ENCODE measurements at regions not wholly inside any gene's neighbourhood (a gene's known extent, or its start where the extent isn't known, plus 50 kb on each side); places are given as distances from the start of the nearest gene placed in this dataset.

DNA sequence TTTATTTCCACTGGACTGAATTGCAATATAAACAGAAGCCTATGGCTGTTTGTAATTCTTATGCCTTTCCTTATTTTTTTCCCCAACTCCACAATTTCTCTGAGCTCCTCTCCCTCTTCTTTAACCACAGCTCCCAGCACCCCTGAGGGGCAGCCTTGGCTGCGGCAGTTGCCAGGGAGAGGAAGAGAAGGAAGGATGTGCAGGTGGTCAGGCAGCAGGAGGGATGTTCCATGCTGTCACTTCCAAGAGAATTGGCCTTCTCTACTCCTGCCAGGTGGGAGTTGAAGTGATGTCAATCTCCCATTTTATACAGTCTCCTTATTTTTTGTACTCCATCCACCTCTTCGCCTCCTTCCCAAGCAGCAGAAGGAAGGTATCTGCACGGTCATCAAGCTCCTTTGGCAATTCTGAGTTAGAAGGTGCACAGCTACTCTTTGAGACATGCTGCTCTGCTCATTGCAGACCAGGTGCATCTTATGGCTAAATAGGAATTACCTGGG lies 343.3 kb upstream of the RPS6KA3 start:
- intact Hi-C loops (cut with micrococcal nuclease): no loop called here
- Histone ChIP-seq H4K20me1 (replicated peaks; ENCODE audit: control insufficient read depth, insufficient read depth, low read length) (no peaks in the 10 kb centered on the region), H3K4me1 (replicated peaks in 1 of 2; ENCODE audit: control insufficient read depth in 2 of 2, insufficient read depth in 2 of 2, low read length in 2 of 2) (no peaks in the 10 kb centered on the region), H3K9ac (ENCODE audit: insufficient read depth in 1 of 2, low read depth in 2 of 2, low read length in 2 of 2) (no peak overlapping the region), H3K9me3 (replicated peaks; ENCODE audit: control insufficient read depth, insufficient read depth, low read depth, low read length) (no peaks in the 10 kb centered on the region), H3K9me1 (ENCODE audit: control insufficient read depth, insufficient read depth, low read length) (no peaks in the 10 kb centered on the region), H3K27ac (ENCODE audit: extremely low read depth, low read depth, low read length) (no peak overlapping the region), H2AFZ (ENCODE audit: low read depth, low read length) (no peak overlapping the region), H3K36me3 (ENCODE audit: control insufficient read depth, insufficient read depth, low read length) (no peaks in the 10 kb centered on the region), H3K4me3 (no peak overlapping the region), H3K79me2 (ENCODE audit: control insufficient read depth, insufficient read depth, low read length) (no peaks in the 10 kb centered on the region), H3K4me2 (ENCODE audit: insufficient read depth, low read length) (no peak overlapping the region), H3K27me3 (ENCODE audit: control insufficient read depth in 2 of 2, insufficient read depth in 2 of 2, low read length in 2 of 2) (no peaks in the 10 kb centered on the region)
- ChIA-PET POLR2A (no interaction called here), CTCF (ENCODE audit: low intra/inter-chr PET ratio) (no interaction called here)
- WGBS (ENCODE audit: insufficient coverage, low coverage, missing lambda C conversion rate): 0% methylated on average over 3 of the region's 3 CpGs
- in situ Hi-C loops (cut with MboI): no loop called here
- no TSS peak for BruUV-seq (replicated peaks)
- FAIRE-seq (no peak), ATAC-seq (no peak), DNase-seq (ENCODE audit: extremely low read depth in 1 of 4, low spot score in 3 of 4) (no peak)
- TF ChIP-seq BRD9 (IDR thresholded peaks at IDR 0.05; ENCODE audit: low read depth, partially characterized antibody) (no peak), ZBTB17 (CRISPR knock-in tag; IDR thresholded peaks at IDR 0.05) (no peak), TGIF2 (CRISPR knock-in tag; IDR thresholded peaks at IDR 0.05) (no peak), NFYB (IDR thresholded peaks at IDR 0.05; ENCODE audit: extremely low read depth, insufficient read length) (no peak), BCOR (IDR thresholded peaks at IDR 0.05) (no peak), FOXJ3 (CRISPR knock-in tag; IDR thresholded peaks at IDR 0.05) (no peak), KAT8 (IDR thresholded peaks at IDR 0.05; ENCODE audit: low read depth) (no peak), EGR1 (conservative IDR thresholded peaks at IDR 0.05) (no peak)
- TF ChIP-seq, protein P1, sequence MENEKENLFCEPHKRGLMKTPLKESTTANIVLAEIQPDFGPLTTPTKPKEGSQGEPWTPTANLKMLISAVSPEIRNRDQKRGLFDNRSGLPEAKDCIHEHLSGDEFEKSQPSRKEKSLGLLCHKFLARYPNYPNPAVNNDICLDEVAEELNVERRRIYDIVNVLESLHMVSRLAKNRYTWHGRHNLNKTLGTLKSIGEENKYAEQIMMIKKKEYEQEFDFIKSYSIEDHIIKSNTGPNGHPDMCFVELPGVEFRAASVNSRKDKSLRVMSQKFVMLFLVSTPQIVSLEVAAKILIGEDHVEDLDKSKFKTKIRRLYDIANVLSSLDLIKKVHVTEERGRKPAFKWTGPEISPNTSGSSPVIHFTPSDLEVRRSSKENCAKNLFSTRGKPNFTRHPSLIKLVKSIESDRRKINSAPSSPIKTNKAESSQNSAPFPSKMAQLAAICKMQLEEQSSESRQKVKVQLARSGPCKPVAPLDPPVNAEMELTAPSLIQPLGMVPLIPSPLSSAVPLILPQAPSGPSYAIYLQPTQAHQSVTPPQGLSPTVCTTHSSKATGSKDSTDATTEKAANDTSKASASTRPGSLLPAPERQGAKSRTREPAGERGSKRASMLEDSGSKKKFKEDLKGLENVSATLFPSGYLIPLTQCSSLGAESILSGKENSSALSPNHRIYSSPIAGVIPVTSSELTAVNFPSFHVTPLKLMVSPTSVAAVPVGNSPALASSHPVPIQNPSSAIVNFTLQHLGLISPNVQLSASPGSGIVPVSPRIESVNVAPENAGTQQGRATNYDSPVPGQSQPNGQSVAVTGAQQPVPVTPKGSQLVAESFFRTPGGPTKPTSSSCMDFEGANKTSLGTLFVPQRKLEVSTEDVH (IDR thresholded peaks at IDR 0.05; ENCODE audit: low read depth, partially characterized antibody): no peak
- TF ChIP-seq, protein P2, sequence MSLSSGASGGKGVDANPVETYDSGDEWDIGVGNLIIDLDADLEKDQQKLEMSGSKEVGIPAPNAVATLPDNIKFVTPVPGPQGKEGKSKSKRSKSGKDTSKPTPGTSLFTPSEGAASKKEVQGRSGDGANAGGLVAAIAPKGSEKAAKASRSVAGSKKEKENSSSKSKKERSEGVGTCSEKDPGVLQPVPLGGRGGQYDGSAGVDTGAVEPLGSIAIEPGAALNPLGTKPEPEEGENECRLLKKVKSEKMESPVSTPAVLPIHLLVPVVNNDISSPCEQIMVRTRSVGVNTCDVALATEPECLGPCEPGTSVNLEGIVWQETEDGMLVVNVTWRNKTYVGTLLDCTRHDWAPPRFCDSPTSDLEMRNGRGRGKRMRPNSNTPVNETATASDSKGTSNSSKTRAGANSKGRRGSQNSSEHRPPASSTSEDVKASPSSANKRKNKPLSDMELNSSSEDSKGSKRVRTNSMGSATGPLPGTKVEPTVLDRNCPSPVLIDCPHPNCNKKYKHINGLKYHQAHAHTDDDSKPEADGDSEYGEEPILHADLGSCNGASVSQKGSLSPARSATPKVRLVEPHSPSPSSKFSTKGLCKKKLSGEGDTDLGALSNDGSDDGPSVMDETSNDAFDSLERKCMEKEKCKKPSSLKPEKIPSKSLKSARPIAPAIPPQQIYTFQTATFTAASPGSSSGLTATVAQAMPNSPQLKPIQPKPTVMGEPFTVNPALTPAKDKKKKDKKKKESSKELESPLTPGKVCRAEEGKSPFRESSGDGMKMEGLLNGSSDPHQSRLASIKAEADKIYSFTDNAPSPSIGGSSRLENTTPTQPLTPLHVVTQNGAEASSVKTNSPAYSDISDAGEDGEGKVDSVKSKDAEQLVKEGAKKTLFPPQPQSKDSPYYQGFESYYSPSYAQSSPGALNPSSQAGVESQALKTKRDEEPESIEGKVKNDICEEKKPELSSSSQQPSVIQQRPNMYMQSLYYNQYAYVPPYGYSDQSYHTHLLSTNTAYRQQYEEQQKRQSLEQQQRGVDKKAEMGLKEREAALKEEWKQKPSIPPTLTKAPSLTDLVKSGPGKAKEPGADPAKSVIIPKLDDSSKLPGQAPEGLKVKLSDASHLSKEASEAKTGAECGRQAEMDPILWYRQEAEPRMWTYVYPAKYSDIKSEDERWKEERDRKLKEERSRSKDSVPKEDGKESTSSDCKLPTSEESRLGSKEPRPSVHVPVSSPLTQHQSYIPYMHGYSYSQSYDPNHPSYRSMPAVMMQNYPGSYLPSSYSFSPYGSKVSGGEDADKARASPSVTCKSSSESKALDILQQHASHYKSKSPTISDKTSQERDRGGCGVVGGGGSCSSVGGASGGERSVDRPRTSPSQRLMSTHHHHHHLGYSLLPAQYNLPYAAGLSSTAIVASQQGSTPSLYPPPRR (CRISPR knock-in tag; IDR thresholded peaks at IDR 0.05; ENCODE audit: borderline replicate concordance): no peak
- TF ChIP-seq, protein P3, sequence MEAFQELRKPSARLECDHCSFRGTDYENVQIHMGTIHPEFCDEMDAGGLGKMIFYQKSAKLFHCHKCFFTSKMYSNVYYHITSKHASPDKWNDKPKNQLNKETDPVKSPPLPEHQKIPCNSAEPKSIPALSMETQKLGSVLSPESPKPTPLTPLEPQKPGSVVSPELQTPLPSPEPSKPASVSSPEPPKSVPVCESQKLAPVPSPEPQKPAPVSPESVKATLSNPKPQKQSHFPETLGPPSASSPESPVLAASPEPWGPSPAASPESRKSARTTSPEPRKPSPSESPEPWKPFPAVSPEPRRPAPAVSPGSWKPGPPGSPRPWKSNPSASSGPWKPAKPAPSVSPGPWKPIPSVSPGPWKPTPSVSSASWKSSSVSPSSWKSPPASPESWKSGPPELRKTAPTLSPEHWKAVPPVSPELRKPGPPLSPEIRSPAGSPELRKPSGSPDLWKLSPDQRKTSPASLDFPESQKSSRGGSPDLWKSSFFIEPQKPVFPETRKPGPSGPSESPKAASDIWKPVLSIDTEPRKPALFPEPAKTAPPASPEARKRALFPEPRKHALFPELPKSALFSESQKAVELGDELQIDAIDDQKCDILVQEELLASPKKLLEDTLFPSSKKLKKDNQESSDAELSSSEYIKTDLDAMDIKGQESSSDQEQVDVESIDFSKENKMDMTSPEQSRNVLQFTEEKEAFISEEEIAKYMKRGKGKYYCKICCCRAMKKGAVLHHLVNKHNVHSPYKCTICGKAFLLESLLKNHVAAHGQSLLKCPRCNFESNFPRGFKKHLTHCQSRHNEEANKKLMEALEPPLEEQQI (IDR thresholded peaks at IDR 0.05): no peak
- TF ChIP-seq, protein P4, sequence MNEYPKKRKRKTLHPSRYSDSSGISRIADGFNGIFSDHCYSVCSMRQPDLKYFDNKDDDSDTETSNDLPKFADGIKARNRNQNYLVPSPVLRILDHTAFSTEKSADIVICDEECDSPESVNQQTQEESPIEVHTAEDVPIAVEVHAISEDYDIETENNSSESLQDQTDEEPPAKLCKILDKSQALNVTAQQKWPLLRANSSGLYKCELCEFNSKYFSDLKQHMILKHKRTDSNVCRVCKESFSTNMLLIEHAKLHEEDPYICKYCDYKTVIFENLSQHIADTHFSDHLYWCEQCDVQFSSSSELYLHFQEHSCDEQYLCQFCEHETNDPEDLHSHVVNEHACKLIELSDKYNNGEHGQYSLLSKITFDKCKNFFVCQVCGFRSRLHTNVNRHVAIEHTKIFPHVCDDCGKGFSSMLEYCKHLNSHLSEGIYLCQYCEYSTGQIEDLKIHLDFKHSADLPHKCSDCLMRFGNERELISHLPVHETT (CRISPR knock-in tag; conservative IDR thresholded peaks at IDR 0.05 in 1 of 2, IDR thresholded peaks at IDR 0.05 in 1 of 2): no peak

All from K562 (cell line).